Type B pancreatic cell (in vitro differentiated cells): ENCODE measurements at regions not wholly inside any gene's neighbourhood (a gene's known extent, or its start where the extent isn't known, plus 50 kb on each side); places are given as distances from the start of the nearest gene placed in this dataset.
A peak's percentile ranks its signal among the peaks of the same experiment; 100 is the strongest.

Source experiments
- DNase-seq: peaks from one replicate; pipeline ENCODE4 v3.0.0; 2021; ENCODE audit warnings: mixed read lengths; ENCODE audit not compliant: unreplicated experiment; ENCODE audit errors: extremely low spot score
- H3K27ac Mint-ChIP-seq: 2 replicates; pipeline ENCODE4 v1.8.0; 2021; ENCODE audit warnings: mild to moderate bottlenecking, mixed read lengths
- H3K27me3 Mint-ChIP-seq: 2 replicates; pipeline ENCODE4 v1.8.0; 2021; ENCODE audit warnings: mixed read lengths
- H3K36me3 Mint-ChIP-seq: 2 replicates; pipeline ENCODE4 v1.8.0; 2021; ENCODE audit warnings: mixed read lengths
- H3K4me1 Mint-ChIP-seq: one replicate; pipeline ENCODE4 v1.8.0; 2021; ENCODE audit warnings: mixed read lengths; ENCODE audit not compliant: unreplicated experiment
- H3K4me3 Mint-ChIP-seq: 2 replicates; pipeline ENCODE4 v1.8.0; 2021; ENCODE audit warnings: mild to moderate bottlenecking, mixed read lengths
- H3K9me3 Mint-ChIP-seq: 2 replicates; pipeline ENCODE4 v1.8.0; 2021; ENCODE audit warnings: mixed read lengths
- TF ChIP-seq, protein P1 (sequence below): fragments of 200-600 bp; sonication (generic); conservative IDR thresholded peaks from 2 replicates; pipeline ENCODE4 v1.5.0; 2021; ENCODE audit warnings: antibody characterized with exemption, mild to moderate bottlenecking

DNA sequence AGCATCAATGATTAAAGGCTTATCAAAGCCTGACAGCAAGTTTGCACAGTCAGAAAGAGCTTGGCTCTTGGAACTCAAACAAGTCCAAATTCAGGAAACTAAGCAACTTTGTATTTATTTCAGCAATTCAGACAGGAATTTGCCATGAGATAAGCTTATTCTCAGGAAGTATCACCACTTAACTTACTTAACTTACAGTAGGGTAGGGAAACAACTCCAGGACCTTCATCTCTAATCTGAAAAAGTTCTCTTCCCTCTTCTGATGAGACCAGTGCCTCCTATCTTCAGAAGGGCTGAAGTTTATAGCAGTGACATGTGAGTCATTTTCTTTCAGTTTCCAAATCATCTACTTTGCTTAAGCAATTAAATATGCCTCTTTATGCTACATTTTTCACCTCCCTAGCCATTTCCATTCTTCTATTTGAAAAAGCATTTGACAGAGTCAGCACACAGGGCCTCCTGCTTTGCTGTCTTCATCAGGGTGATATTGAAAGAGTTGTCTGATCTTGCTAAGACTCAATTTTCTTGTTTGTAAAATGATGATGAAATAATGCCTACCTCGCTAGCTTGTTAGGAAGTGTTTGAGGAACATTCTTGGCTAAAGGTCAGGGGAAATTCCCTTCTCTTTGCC lies 389.5 kb downstream of the RND3 start:
- Mint-ChIP-seq H3K36me3 (no peaks in the 10 kb centered on the region), H3K9me3 (no peaks in the 10 kb centered on the region), H3K27ac (peak overlapping the region; percentile 27), H3K4me3 (no peak overlapping the region), H3K4me1 (peaks cover 22% of the 10 kb centered on the region), H3K27me3 (no peaks in the 10 kb centered on the region)
- no peak for DNase-seq
- TF ChIP-seq, protein P1, sequence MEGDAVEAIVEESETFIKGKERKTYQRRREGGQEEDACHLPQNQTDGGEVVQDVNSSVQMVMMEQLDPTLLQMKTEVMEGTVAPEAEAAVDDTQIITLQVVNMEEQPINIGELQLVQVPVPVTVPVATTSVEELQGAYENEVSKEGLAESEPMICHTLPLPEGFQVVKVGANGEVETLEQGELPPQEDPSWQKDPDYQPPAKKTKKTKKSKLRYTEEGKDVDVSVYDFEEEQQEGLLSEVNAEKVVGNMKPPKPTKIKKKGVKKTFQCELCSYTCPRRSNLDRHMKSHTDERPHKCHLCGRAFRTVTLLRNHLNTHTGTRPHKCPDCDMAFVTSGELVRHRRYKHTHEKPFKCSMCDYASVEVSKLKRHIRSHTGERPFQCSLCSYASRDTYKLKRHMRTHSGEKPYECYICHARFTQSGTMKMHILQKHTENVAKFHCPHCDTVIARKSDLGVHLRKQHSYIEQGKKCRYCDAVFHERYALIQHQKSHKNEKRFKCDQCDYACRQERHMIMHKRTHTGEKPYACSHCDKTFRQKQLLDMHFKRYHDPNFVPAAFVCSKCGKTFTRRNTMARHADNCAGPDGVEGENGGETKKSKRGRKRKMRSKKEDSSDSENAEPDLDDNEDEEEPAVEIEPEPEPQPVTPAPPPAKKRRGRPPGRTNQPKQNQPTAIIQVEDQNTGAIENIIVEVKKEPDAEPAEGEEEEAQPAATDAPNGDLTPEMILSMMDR = no peak

DNA sequence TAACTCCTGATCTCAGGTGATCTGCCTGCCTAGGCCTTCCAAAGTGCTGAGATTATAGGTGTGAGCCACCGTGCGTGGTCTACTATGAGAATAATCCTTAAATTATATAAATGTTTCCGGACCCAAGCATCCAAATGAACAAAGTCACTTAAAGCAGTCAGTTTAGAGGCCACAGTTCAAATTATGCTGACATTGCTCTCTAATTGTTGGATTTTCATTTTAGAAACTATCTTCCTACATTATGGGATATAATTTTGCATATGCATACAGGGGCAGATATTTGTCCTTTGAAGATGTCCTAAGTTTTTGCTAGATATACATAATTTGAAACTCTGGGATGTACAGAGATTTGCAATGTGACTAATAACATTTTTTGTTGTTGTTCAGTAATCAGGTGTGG lies 390.1 kb downstream of the RND3 start:
- no peak overlapping the region for H3K27ac Mint-ChIP-seq
- TF ChIP-seq, protein P1 = no peak

DNA sequence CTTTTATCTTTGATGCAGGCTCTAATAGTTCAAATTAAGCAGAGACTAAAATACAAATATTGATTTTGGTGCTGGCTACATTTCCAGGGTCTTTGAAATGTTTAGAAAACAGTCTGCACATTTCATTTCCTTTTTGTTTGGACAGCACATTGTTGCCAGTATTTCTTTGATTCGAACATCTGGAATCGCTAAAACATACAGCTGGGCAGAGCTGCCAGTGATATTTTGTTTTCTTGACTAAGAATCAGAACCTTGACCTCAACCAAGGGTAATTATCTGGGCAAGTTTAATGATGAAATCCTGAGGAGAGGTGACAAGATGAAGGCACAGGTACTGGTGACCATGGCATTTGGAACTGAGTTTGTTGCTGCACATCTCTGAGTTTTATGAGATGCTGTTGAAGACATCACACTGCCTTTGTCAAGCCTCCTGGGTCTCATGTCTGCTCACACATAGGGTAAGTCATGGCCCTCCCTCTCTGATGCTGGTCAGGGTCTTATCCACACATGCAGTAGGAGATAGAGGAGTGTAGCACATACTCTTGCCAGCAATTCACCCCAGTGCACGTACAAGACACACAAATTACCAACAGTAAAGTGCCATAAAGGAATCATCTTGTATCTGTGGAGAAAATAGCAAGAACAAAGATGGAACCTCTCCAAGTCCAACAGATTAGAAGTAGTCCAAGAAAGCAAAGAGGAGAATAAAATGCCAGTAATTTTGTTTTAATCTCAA lies 391.9 kb downstream of the RND3 start:
- H3K27ac Mint-ChIP-seq = no peak overlapping the region
- no peaks in the 10 kb centered on the region for H3K9me3 Mint-ChIP-seq
- H3K27me3 Mint-ChIP-seq = no peaks in the 10 kb centered on the region
- TF ChIP-seq, protein P1 = no peak
- no peaks in the 10 kb centered on the region for H3K36me3 Mint-ChIP-seq
- peaks cover 22% of the 10 kb centered on the region for H3K4me1 Mint-ChIP-seq
- H3K4me3 Mint-ChIP-seq = no peak overlapping the region
- no peak for DNase-seq

More for the DNA sequence above, 390.1 kb downstream of the RND3 start:
- Mint-ChIP-seq H3K9me3 (no peaks in the 10 kb centered on the region), H3K27me3 (no peaks in the 10 kb centered on the region), H3K4me3 (no peak overlapping the region), H3K4me1 (peaks cover 22% of the 10 kb centered on the region), H3K36me3 (no peaks in the 10 kb centered on the region)
- no peak for DNase-seq

DNA sequence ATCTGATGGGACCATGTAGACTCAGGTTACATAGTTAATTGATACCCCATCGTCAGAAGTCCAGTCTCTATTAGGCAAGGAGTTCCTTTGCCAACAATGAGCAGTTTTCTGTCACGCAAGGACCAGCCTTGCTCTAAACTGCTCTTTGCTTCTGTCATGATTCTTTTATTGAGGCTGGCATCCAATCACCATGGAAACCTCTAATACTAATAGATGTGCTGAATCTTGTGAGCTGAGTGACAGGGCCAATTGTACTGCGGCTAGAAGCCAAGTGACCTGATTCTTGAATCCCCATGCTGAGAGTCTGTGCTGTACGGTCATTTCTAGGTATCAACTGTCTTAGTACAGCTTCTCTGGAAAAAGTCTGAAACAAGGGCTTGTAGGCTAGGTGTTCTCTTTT lies 395.6 kb downstream of the RND3 start:
- Mint-ChIP-seq H3K36me3 (no peaks in the 10 kb centered on the region), H3K27ac (no peak overlapping the region), H3K4me1 (peaks cover 21% of the 10 kb centered on the region), H3K9me3 (no peaks in the 10 kb centered on the region), H3K4me3 (no peak overlapping the region), H3K27me3 (no peaks in the 10 kb centered on the region)
- DNase-seq = no peak
- TF ChIP-seq, protein P1 = no peak

DNA sequence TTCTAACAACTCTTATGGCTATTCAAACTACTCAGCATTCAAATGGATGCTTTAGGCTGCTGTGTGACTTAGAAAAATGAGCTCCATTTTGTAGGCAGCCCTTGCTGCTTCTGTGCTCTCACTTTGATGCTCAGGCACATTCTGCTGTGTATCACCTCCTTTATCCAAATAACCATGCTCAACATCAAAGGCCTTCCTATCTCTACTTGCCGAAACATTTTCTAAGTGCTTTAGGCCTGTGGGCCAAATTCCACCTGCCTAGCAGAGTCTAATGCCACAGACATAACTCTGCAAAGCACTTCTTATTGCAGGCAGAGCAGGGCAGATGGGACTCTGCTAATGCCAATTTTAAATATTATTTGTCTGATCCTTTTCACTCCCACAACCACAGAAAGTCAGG lies 397.4 kb downstream of the RND3 start:
- no peaks in the 10 kb centered on the region for H3K36me3 Mint-ChIP-seq
- H3K4me3 Mint-ChIP-seq = no peak overlapping the region
- TF ChIP-seq, protein P1 = no peak
- no peak overlapping the region for H3K27ac Mint-ChIP-seq
- H3K4me1 Mint-ChIP-seq = peaks cover 8% of the 10 kb centered on the region
- H3K27me3 Mint-ChIP-seq = no peaks in the 10 kb centered on the region
- no peak for DNase-seq
- no peaks in the 10 kb centered on the region for H3K9me3 Mint-ChIP-seq
